GM19239 (cell line): ENCODE measurements at regions not wholly inside any gene's neighbourhood (a gene's known extent, or its start where the extent isn't known, plus 50 kb on each side); places are given as distances from the start of the nearest gene placed in this dataset.
"Not testable (repeated sequence)": the region's sequence is repeated elsewhere in the genome, so short reads cannot be mapped to it uniquely, and the experiment has no call there.

Source experiments
- DNase-seq: peaks from one replicate; pipeline ENCODE4 v3.0.0; 2011; ENCODE audit warnings: low spot score; ENCODE audit not compliant: insufficient read length
- FAIRE-seq: peaks from 2 replicates; lab custom pipeline; 2011; peaks lifted over from hg19 to GRCh38; lab: Jason Lieb, UNC

GRCh38 chr22:33221568-33221967 lies 163.4 kb upstream of the SYN3 start:
- FAIRE-seq = no peak
- no peak for DNase-seq

GRCh38 chr22:33220476-33221080 lies 162.4 kb upstream of the SYN3 start:
- FAIRE-seq (no peak), DNase-seq (no peak)

GRCh38 chr22:33219648-33220384 lies 161.6 kb upstream of the SYN3 start:
- DNase-seq (no peak), FAIRE-seq (no peak)

GRCh38 chr22:33213383-33214075 lies 155.3 kb upstream of the SYN3 start:
- no peak for FAIRE-seq
- DNase-seq = no peak

- DNase-seq (peak; percentile 49), FAIRE-seq (peak; percentile 73)
Measured at GRCh38 chr22:33209930-33210784, 152.0 kb upstream of the SYN3 start.

GRCh38 chr22:33204408-33204807 lies 146.2 kb upstream of the SYN3 start:
- no peak for FAIRE-seq

GRCh38 chr22:33202455-33202854 lies 144.3 kb upstream of the SYN3 start:
- DNase-seq = no peak
- FAIRE-seq = no peak

More at GRCh38 chr22:33204408-33204807, 146.2 kb upstream of the SYN3 start:
- DNase-seq = no peak

- DNase-seq (no peak), FAIRE-seq (no peak)
Measured at GRCh38 chr22:33194529-33195077, 136.4 kb upstream of the SYN3 start.

GRCh38 chr22:33192156-33192555 lies 134.0 kb upstream of the SYN3 start:
- DNase-seq (no peak), FAIRE-seq (no peak)

GRCh38 chr22:33188326-33188725 lies 130.1 kb upstream of the SYN3 start:
- no peak for FAIRE-seq
- DNase-seq = no peak

GRCh38 chr22:33186816-33187215 lies 128.6 kb upstream of the SYN3 start:
- no peak for FAIRE-seq
- no peak for DNase-seq

- FAIRE-seq (no peak), DNase-seq (no peak)
Measured at GRCh38 chr22:33180356-33180755, 122.2 kb upstream of the SYN3 start.

- no peak for DNase-seq
- no peak for FAIRE-seq
Measured at GRCh38 chr22:33167998-33168790, 110.0 kb upstream of the SYN3 start.

GRCh38 chr22:33166206-33166605 lies 108.0 kb upstream of the SYN3 start:
- DNase-seq (no peak), FAIRE-seq (no peak)

GRCh38 chr22:33163815-33164214 lies 105.6 kb upstream of the SYN3 start:
- no peak for DNase-seq
- no peak for FAIRE-seq

- FAIRE-seq (no peak), DNase-seq (no peak)
Measured at GRCh38 chr22:33162196-33162595, 104.0 kb upstream of the SYN3 start.

- DNase-seq = no peak
- no peak for FAIRE-seq
Measured at GRCh38 chr22:33160525-33160924, 102.3 kb upstream of the SYN3 start.

GRCh38 chr22:33154967-33155366 lies 96.8 kb upstream of the SYN3 start:
- not testable (repeated sequence) for DNase-seq, FAIRE-seq

GRCh38 chr22:33149611-33150010 lies 91.4 kb upstream of the SYN3 start:
- FAIRE-seq = no peak
- no peak for DNase-seq
